Endothelial cell of umbilical vein (primary cell): ENCODE measurements at regions not wholly inside any gene's neighbourhood (a gene's known extent, or its start where the extent isn't known, plus 50 kb on each side); places are given as distances from the start of the nearest gene placed in this dataset.

Source experiments
- BruUV-seq: library from RNA; stranded (reverse); fragments of 400-500 nt; replicated peaks from 2 replicates; lab custom pipeline; 2021; lab: Mats Ljungman, UMichigan
- CTCF ChIA-PET: fragments of 300-600, 350-600 bp; sonication (Branson Sonifier 250); formaldehyde crosslinking; loops from one replicate; lab custom pipeline; 2021; ENCODE audit warnings: antibody characterized with exemption, inconsistent platforms; lab: Charles Lee
- POLR2A ChIA-PET: fragments of 300-600, 350-600 bp; sonication (Branson Sonifier 250); formaldehyde crosslinking; loops from one replicate; lab custom pipeline; 2021; ENCODE audit warnings: antibody characterized with exemption, inconsistent platforms; lab: Charles Lee
- DNase-seq: peaks from one replicate; pipeline ENCODE4 v3.0.0-alpha.2; 2011; ENCODE audit warnings: low read depth, low spot score
- FAIRE-seq: peaks from 2 replicates; lab custom pipeline; 2011; peaks lifted over from hg19 to GRCh38; lab: Jason Lieb, UNC
- H2AFZ ChIP-seq: 2 replicates; pipeline ENCODE4 v1.6.0; 2012; ENCODE audit warnings: low read depth, low read length, control low read depth, inconsistent platforms
- H3K27ac ChIP-seq: 2 replicates; pipeline ENCODE4 v1.5.1; 2011; ENCODE audit warnings: low read depth, mild to moderate bottlenecking, control low read depth, low read length, moderate library complexity; ENCODE audit not compliant: insufficient read depth
- H3K27me3 ChIP-seq, 2 experiments: 2 replicates each; pipeline versions ENCODE4 v1.6.0 to v1.6.1; 2011; ENCODE audit warnings: low read length in 2 of 2, mixed read lengths in 1 of 2; ENCODE audit not compliant: control insufficient read depth in 2 of 2, insufficient read depth in 2 of 2
- H3K36me3 ChIP-seq, 2 experiments: 2 replicates in 1 of 2; 3 replicates in 1 of 2; pipeline ENCODE4 v1.5.1; 2011; ENCODE audit warnings: low read length in 2 of 2, mild to moderate bottlenecking in 1 of 2, moderate library complexity in 1 of 2; ENCODE audit not compliant: control insufficient read depth in 2 of 2, insufficient read depth in 2 of 2; ENCODE audit errors: extremely low read depth in 1 of 2
- H3K4me1 ChIP-seq: 3 replicates; pipeline ENCODE4 v1.5.1; 2011; ENCODE audit warnings: mild to moderate bottlenecking, low read length; ENCODE audit not compliant: control insufficient read depth, insufficient read depth; ENCODE audit errors: extremely low read depth
- H3K4me2 ChIP-seq: 2 replicates; pipeline ENCODE4 v1.6.1; 2011; ENCODE audit warnings: low read length, control low read depth, mixed read lengths; ENCODE audit not compliant: insufficient read depth
- H3K4me3 ChIP-seq, 3 experiments: fragments of 200-600 bp in 1 of 3; sonication (generic), shearing (Covaris generic) in 1 of 3; replicated peaks in 1 of 3; 2 replicates each; pipeline ENCODE4 v1.5.1; 2011 to 2016; ENCODE audit warnings: control low read depth in 3 of 3, low read length in 3 of 3, mild to moderate bottlenecking in 2 of 3, inconsistent platforms in 1 of 3, low read depth in 1 of 3, moderate library complexity in 1 of 3; ENCODE audit not compliant: insufficient read depth in 1 of 3
- H3K79me2 ChIP-seq: 2 replicates; pipeline ENCODE4 v1.6.0; 2012; ENCODE audit warnings: low read length, inconsistent platforms; ENCODE audit not compliant: control insufficient read depth, insufficient read depth
- H3K9ac ChIP-seq: replicated peaks from 2 replicates; pipeline ENCODE3; 2011; ENCODE audit warnings: low read length, control low read depth; ENCODE audit not compliant: insufficient read depth; ENCODE audit errors: extremely low read depth
- H3K9me1 ChIP-seq: replicated peaks from 3 replicates; pipeline ENCODE4 v1.6.0; 2011; ENCODE audit warnings: mild to moderate bottlenecking, low read length; ENCODE audit not compliant: control insufficient read depth, insufficient read depth; ENCODE audit errors: extremely low read depth
- H3K9me3 ChIP-seq: replicated peaks from 2 replicates; pipeline ENCODE4 v1.5.1; 2012; ENCODE audit warnings: low read length, inconsistent platforms; ENCODE audit not compliant: control insufficient read depth, insufficient read depth
- H4K20me1 ChIP-seq: replicated peaks from 2 replicates; pipeline ENCODE3; 2011; ENCODE audit warnings: mild to moderate bottlenecking, low read length; ENCODE audit not compliant: control insufficient read depth, insufficient read depth; ENCODE audit errors: extremely low read depth
- EZH2 ChIP-seq: IDR thresholded peaks from 2 replicates; pipeline ENCODE4 v1.6.1; 2012; ENCODE audit warnings: borderline replicate concordance, low read depth, mild to moderate bottlenecking, moderate library complexity, low read length, inconsistent platforms; ENCODE audit not compliant: severe bottlenecking
- FOS ChIP-seq: IDR thresholded peaks from 2 replicates; pipeline ENCODE4 v1.6.1; 2011; ENCODE audit warnings: mild to moderate bottlenecking, low read length, moderate library complexity, borderline replicate concordance; ENCODE audit not compliant: insufficient read depth
- GATA2 ChIP-seq: IDR thresholded peaks from 2 replicates; pipeline ENCODE4 v1.7.0; 2011; ENCODE audit warnings: low read depth, mild to moderate bottlenecking, moderate library complexity, mixed read lengths, low read length; ENCODE audit not compliant: insufficient read length, insufficient read depth
- JUN ChIP-seq: IDR thresholded peaks from 2 replicates; pipeline ENCODE4 v1.6.1; 2011; ENCODE audit warnings: borderline replicate concordance, low read depth; ENCODE audit not compliant: insufficient read length, insufficient read depth
- MYC ChIP-seq: IDR thresholded peaks from one replicate; pipeline ENCODE4 v1.6.1; 2011; ENCODE audit warnings: mild to moderate bottlenecking, low read depth, low read length
- POLR2A ChIP-seq: IDR thresholded peaks from 2 replicates; pipeline ENCODE4 v1.6.1; 2012; ENCODE audit warnings: low read depth, mild to moderate bottlenecking, control low read depth, low read length
- POLR2AphosphoS5 ChIP-seq: IDR thresholded peaks from 2 replicates; pipeline ENCODE4 v1.6.1; 2012; ENCODE audit warnings: low read depth, mild to moderate bottlenecking, control low read depth, low read length, moderate library complexity; ENCODE audit not compliant: insufficient read depth
- dilution Hi-C: fragments of 300-500 bp; cut with MboI; formaldehyde crosslinking; loops from one replicate; pipeline ENCODE4 v1.15.0; 2019; ENCODE audit warnings: low sequenced_read_pairs; ENCODE audit not compliant: extremely low pct_ligation_motif_present
- intact Hi-C: fragments of 100-400 bp; cut with micrococcal nuclease; formaldehyde crosslinking; loops from one replicate; pipeline ENCODE4 v1.10.0; 2022
- TF ChIP-seq, protein P1 (sequence below): IDR thresholded peaks from 2 replicates; pipeline ENCODE4 v1.6.1; 2011; ENCODE audit not compliant: insufficient read depth, insufficient read length
- TF ChIP-seq, protein P2 (sequence below), 2 donors: IDR thresholded peaks; 1 replicate in 1 of 2; 2 replicates in 1 of 2; pipeline ENCODE4 v1.5.1; 2011; ENCODE audit warnings: low read length in 2 of 2, mild to moderate bottlenecking in 2 of 2, moderate library complexity in 2 of 2, control low read depth in 1 of 2, inconsistent platforms in 1 of 2, low read depth in 1 of 2; ENCODE audit not compliant: insufficient read depth in 1 of 2; ENCODE audit errors: extremely low read depth in 1 of 2

DNA sequence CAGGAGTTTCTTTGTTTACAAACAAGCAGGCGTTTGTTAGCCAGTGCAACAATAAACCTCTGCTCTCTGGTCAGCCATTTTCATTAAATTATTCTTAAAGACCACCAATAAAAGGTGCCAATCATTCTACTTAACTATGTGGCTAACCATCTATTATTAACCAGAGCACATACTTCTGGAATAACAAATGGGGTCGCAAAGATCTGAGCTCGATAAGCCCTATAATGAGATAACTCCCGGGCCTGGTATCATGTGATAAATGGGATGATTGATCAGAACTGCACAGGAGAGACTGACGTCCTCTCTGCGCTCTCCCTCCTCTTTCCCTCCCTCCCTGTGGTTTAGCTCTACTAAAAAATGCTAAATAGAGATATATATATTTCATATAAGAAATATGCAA lies 488.2 kb downstream of the NTRK2 start:
- BruUV-seq = no TSS peak
- Histone ChIP-seq H2AFZ (no peak overlapping the region), H3K27me3 (no peaks in the 10 kb centered on the region), H3K79me2 (no peaks in the 10 kb centered on the region), H3K4me1 (no peaks in the 10 kb centered on the region), H3K9ac (no peak overlapping the region), H3K4me3 (no peak overlapping the region), H3K4me2 (no peak overlapping the region), H4K20me1 (no peaks in the 10 kb centered on the region), H3K9me1 (no peaks in the 10 kb centered on the region), H3K36me3 (no peaks in the 10 kb centered on the region), H3K27ac (no peak overlapping the region), H3K9me3 (no peaks in the 10 kb centered on the region)
- intact Hi-C loops = no loop called here
- ChIA-PET CTCF (interaction anchor here (0.6 kb wide), 1 partner anchor 307 kb away, joined by 3 read pairs; no protein-coding TSS in a partner anchor), POLR2A (no interaction called here)
- TF ChIP-seq GATA2 = no peak
- TF ChIP-seq, protein P1, sequence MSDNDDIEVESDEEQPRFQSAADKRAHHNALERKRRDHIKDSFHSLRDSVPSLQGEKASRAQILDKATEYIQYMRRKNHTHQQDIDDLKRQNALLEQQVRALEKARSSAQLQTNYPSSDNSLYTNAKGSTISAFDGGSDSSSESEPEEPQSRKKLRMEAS = no peak
- no peak for TF ChIP-seq FOS
- no peak for TF ChIP-seq EZH2
- no peak for TF ChIP-seq JUN
- no peak for TF ChIP-seq POLR2A
- TF ChIP-seq POLR2AphosphoS5 = no peak
- FAIRE-seq (no peak), DNase-seq (no peak)
- dilution Hi-C loops = no loop called here

DNA sequence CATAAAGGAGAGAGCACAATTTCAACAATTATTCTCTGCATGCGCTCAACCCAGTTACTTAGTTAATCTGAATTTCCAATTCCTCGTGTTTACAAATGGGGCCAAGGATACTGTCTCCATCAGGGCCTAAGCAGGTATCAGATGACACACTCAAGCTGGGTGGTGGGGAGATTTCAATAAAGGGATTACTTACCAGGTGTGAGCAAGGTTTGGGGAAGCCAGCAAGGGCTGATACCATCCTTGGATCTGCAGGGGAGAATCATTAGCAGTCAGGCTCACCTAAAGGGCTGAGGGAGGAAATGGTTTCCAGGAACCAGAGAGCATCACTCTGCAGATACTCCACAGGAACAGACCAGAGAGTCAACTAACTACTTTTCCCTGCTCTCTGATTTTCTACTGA lies 487.1 kb downstream of the NTRK2 start:
- Histone ChIP-seq H3K36me3 (no peaks in the 10 kb centered on the region), H2AFZ (no peak overlapping the region), H3K4me2 (no peak overlapping the region), H3K27me3 (no peaks in the 10 kb centered on the region), H3K4me3 (no peak overlapping the region), H3K4me1 (no peaks in the 10 kb centered on the region), H3K27ac (no peak overlapping the region), H3K9me1 (no peaks in the 10 kb centered on the region), H3K79me2 (no peaks in the 10 kb centered on the region), H3K9ac (no peak overlapping the region), H3K9me3 (no peaks in the 10 kb centered on the region), H4K20me1 (no peaks in the 10 kb centered on the region)
- ChIA-PET POLR2A (no interaction called here), CTCF (no interaction called here)
- no TSS peak for BruUV-seq
- dilution Hi-C loops (no loop called here), intact Hi-C loops (no loop called here)
- no peak for FAIRE-seq
- DNase-seq = no peak
- TF ChIP-seq GATA2 = no peak
- TF ChIP-seq, protein P1 = no peak
- TF ChIP-seq POLR2AphosphoS5 = no peak
- TF ChIP-seq POLR2A = no peak
- TF ChIP-seq FOS = no peak
- TF ChIP-seq, protein P2, sequence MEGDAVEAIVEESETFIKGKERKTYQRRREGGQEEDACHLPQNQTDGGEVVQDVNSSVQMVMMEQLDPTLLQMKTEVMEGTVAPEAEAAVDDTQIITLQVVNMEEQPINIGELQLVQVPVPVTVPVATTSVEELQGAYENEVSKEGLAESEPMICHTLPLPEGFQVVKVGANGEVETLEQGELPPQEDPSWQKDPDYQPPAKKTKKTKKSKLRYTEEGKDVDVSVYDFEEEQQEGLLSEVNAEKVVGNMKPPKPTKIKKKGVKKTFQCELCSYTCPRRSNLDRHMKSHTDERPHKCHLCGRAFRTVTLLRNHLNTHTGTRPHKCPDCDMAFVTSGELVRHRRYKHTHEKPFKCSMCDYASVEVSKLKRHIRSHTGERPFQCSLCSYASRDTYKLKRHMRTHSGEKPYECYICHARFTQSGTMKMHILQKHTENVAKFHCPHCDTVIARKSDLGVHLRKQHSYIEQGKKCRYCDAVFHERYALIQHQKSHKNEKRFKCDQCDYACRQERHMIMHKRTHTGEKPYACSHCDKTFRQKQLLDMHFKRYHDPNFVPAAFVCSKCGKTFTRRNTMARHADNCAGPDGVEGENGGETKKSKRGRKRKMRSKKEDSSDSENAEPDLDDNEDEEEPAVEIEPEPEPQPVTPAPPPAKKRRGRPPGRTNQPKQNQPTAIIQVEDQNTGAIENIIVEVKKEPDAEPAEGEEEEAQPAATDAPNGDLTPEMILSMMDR (IDR thresholded peaks at IDR 0.05; ENCODE audit: extremely low read depth in 1 of 2, insufficient read depth in 1 of 2, low read depth in 1 of 2, low read length in 2 of 2) = no peak
- TF ChIP-seq EZH2 = no peak
- TF ChIP-seq JUN = no peak
- no peak for TF ChIP-seq MYC
